ENCODE measurements at regions not wholly inside any gene's neighbourhood (a gene's known extent, or its start where the extent isn't known, plus 50 kb on each side); places are given as distances from the start of the nearest gene placed in this dataset.

DNA sequence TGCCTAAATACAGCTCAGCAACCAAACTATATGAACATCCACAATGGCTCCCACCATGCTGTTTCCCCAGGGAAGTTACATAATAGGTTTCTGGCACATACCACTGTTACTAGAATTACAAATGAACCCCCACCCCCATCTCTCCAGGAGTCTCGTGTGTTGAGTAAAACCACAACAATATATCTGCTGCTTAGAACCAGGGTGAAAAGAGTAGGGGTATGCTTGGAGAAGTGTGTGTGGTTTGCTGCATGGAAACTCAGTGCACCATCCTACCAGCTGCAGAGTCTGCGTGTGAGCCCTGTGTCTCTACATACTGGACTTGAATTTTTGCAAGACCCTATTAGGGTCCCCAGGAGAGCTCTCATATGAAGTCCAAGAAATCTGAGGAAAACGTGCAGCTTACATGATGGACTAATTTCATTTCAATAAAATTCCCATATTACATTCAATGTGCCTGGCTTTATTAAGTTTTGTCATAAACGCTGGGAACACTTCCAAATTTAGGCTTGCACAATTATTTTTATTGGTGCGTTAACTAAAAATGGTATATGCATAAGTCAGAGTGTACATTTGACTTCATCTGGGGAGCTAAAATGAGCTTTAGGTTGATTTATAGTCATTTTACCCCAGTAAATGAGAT is 104.5 kb upstream of the NFIB start:
- no peak for ATAC-seq (replicated peaks)
- Mint-ChIP-seq H3K36me3 (ENCODE audit: low read depth) (no peaks in the 10 kb centered on the region), H3K27ac (no peak overlapping the region), H3K4me1 (no peaks in the 10 kb centered on the region), H3K4me3 (no peak overlapping the region), H3K9me3 (no peaks in the 10 kb centered on the region), H3K27me3 (no peaks in the 10 kb centered on the region)

DNA sequence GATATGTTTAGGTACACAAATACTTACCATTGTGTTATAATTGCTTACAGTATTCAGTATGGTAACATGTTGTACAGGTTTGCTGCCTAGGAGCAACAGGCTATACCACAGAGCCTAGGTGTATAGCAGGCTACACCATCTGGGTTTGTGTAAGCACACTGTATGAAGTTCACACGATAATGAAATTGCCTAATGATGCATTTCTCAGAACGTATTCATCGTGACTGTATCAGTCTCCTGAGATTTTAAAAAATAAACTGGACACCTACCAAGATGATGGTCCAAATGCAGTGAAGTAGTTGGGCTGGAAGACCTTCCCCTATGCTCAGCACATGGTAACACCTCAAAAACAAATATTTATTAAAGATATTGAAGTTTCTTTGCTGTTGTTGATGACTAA is 103.3 kb upstream of the NFIB start:
- no peaks in the 10 kb centered on the region for H3K27me3 Mint-ChIP-seq

DNA sequence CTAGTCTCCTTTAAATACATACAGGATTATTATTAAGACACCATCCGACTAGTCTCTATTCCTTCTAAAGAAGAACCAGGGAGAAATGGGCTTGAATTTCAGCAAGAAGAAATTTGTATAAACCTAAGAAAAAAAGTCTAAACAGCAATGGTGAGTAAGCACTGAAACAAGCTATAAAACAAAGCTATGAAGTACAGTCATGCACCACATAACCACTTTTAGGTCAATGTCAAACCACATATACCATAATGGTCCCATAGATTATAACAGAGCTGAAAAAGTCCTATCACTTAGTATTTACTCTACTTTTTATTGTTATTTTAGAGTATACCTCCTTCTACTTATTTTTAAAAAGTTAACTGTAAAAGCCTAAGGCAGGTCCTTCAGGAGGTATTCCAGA is 102.0 kb upstream of the NFIB start:
- Mint-ChIP-seq H3K4me3 (no peak overlapping the region), H3K9me3 (no peaks in the 10 kb centered on the region), H3K27ac (no peak overlapping the region), H3K27me3 (no peaks in the 10 kb centered on the region), H3K36me3 (ENCODE audit: low read depth) (no peaks in the 10 kb centered on the region), H3K4me1 (no peaks in the 10 kb centered on the region)
- no peak for ATAC-seq (replicated peaks)

More for the DNA sequence above, 103.3 kb upstream of the NFIB start:
- no peak for ATAC-seq (replicated peaks)
- Mint-ChIP-seq H3K36me3 (ENCODE audit: low read depth) (no peaks in the 10 kb centered on the region), H3K9me3 (no peaks in the 10 kb centered on the region), H3K27ac (no peak overlapping the region), H3K4me3 (no peak overlapping the region), H3K4me1 (no peaks in the 10 kb centered on the region)

DNA sequence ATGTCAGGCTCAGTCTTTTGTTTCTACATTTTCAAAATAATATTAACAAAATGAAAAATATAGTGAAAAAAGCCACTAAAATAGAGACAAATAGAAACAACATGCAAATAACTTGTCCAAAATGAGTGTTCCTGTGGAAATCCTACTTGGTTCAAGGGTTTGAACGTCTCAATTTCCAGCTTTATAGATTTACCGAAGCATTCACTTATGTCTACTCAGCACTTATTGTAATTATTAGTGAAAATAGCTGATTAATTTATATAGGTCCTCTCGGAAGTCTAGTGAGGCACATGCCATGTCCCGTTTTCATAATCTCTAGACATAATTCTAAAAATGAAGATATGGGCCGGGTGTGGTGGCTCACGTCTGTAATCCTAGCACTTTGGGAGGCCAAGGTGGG is 99.9 kb upstream of the NFIB start:
- no peaks in the 10 kb centered on the region for H3K9me3 Mint-ChIP-seq
- no peak for ATAC-seq (replicated peaks)

DNA sequence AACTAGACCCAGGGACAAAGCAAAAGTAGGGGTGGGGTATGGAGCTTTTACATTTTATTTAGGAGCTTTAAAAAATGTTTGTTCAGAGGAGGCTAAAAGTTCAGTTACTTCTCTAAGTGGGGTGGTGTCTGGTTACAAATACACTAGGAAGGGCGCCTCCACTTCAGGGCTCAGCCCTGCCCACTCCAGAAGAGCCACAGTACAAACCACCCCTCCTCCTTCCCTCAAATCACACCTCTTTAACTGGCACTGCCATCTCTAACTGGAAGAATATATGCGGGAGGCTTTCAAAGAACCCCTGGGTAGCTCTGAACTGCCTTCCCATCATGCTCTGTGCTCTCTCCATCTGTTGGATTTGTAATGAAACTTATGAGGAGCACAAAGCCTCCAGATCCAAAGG is 98.8 kb upstream of the NFIB start:
- no peaks in the 10 kb centered on the region for H3K36me3 Mint-ChIP-seq (ENCODE audit: low read depth)
- no peaks in the 10 kb centered on the region for H3K9me3 Mint-ChIP-seq
- ATAC-seq (replicated peaks), result no peak
- H3K27ac Mint-ChIP-seq, result no peak overlapping the region
- H3K4me3 Mint-ChIP-seq, result no peak overlapping the region
- no peaks in the 10 kb centered on the region for H3K27me3 Mint-ChIP-seq
- H3K4me1 Mint-ChIP-seq, result no peaks in the 10 kb centered on the region

More for the DNA sequence above, 99.9 kb upstream of the NFIB start:
- H3K4me3 Mint-ChIP-seq, result no peak overlapping the region
- no peak overlapping the region for H3K27ac Mint-ChIP-seq
- H3K27me3 Mint-ChIP-seq, result no peaks in the 10 kb centered on the region
- H3K4me1 Mint-ChIP-seq, result no peaks in the 10 kb centered on the region
- no peaks in the 10 kb centered on the region for H3K36me3 Mint-ChIP-seq (ENCODE audit: low read depth)

DNA sequence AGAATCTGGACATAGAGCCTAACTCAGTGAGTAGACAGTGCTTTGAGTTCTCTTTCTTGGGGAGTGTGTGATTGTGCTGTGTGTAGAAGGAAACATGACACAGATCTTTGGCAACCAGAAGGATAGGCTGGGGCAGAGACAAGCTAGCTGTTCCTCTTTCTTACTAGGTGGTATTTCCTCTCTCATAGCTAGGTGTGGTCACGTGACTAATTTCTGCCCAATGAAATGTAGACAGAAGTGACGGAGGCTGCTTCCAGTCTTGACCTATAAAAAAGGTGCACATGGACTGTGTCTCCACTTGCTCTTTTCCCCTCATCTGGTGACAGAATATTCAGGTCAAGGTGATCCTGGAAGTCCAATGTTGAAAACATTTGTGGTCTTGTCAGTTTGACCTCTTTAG is 92.5 kb upstream of the NFIB start:
- H3K36me3 Mint-ChIP-seq (ENCODE audit: low read depth), result no peaks in the 10 kb centered on the region

DNA sequence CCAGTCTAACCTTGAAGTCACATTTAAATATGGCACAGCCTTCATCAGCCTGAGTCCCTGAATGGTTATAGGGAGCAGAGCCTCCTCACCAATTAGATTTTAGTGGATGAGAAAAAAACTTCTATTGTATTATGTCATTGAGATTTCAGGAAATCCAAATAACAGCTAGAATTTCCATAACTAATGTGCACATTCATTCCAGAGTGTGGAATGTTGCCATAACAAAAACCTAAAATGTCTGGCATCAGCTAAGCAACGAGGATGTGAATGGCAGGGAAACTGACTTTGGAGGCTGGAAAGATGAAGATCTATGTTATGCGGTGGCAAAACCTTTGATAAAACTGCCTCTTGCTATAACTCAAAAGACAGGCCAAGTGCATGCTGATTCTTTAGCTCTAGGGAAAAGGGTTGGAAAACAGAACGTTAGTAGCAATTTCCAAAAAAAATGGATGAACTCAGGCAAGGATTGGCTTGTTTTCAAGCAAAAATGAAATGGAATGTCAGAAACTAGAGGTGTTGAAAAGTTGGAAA is 91.3 kb upstream of the NFIB start:
- ATAC-seq (replicated peaks), result no peak
- H3K27ac Mint-ChIP-seq, result no peak overlapping the region
- peaks cover 16% of the 10 kb centered on the region for H3K27me3 Mint-ChIP-seq
- H3K4me1 Mint-ChIP-seq, result no peaks in the 10 kb centered on the region
- H3K4me3 Mint-ChIP-seq, result no peak overlapping the region
- no peaks in the 10 kb centered on the region for H3K36me3 Mint-ChIP-seq (ENCODE audit: low read depth)
- no peaks in the 10 kb centered on the region for H3K9me3 Mint-ChIP-seq

More for the DNA sequence above, 92.5 kb upstream of the NFIB start:
- Mint-ChIP-seq H3K27ac (no peak overlapping the region), H3K27me3 (peaks cover 10% of the 10 kb centered on the region), H3K9me3 (no peaks in the 10 kb centered on the region), H3K4me1 (no peaks in the 10 kb centered on the region), H3K4me3 (no peak overlapping the region)
- ATAC-seq (replicated peaks), result no peak

DNA sequence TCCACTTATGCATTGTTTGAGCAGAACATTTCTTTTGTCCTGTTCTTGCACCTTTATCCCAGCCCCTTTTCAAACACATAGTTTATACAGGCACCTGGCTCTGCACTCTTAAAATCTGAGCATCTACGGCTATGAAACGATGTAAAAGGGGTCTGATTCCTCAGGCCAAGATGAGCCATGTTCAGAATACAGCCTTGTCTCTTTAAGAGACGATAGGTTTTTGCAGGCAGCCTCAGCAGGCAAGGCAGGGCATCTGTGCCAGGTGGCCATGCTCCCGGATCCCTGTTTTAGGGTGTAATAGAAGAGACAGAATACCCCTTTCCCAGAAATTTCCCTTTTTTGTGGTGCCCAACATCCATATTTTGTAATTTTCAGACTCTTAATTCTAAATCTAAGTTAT is 89.1 kb upstream of the NFIB start:
- no peak overlapping the region for H3K27ac Mint-ChIP-seq
- H3K9me3 Mint-ChIP-seq, result no peaks in the 10 kb centered on the region
- H3K4me3 Mint-ChIP-seq, result no peak overlapping the region
- ATAC-seq (replicated peaks), result no peak
- H3K36me3 Mint-ChIP-seq (ENCODE audit: low read depth), result no peaks in the 10 kb centered on the region
- peaks cover 17% of the 10 kb centered on the region for H3K27me3 Mint-ChIP-seq
- no peaks in the 10 kb centered on the region for H3K4me1 Mint-ChIP-seq

DNA sequence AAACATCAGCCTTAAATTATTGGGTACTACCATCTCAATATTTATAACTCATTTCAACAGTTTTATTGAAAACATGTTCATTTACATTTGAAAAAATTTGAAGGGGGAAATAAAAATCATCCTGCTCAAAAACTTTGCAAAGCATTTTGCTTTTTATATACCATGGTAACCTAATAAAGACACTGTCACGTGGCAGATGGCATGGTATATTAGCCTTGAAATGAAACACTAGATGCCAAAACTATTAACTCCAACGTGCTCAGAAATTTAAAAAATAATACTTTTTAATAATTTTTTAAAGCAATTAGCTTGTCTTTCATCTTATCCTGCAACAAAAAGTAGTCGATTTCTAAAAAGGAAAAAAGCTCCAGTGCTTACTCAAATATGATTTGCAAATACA is 88.6 kb upstream of the NFIB start:
- H3K4me3 Mint-ChIP-seq, result no peak overlapping the region
- H3K9me3 Mint-ChIP-seq, result no peaks in the 10 kb centered on the region
- H3K4me1 Mint-ChIP-seq, result no peaks in the 10 kb centered on the region
- peaks cover 17% of the 10 kb centered on the region for H3K27me3 Mint-ChIP-seq
- H3K27ac Mint-ChIP-seq, result no peak overlapping the region
- H3K36me3 Mint-ChIP-seq (ENCODE audit: low read depth), result no peaks in the 10 kb centered on the region
- no peak for ATAC-seq (replicated peaks)

DNA sequence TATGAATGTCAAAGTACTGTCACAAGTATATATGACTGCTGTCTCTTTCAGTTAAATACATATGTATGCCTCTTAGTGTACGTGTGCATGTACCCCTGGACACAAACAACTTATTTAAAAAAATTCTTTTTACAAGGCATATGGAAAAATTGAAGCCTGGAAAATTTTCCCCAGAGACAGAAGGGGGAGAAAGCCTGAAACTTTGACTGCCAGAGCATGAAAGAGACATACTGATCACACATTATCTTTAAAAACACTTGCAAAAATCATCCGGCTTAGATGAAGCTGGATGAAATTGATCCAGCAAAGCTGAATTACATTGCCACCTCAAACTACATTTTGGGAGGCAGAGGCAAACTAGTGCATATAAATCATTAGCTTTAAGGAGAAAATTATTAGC is 88.0 kb upstream of the NFIB start:
- no peak for ATAC-seq (replicated peaks)
- no peak overlapping the region for H3K4me3 Mint-ChIP-seq
- H3K27me3 Mint-ChIP-seq, result peaks cover 17% of the 10 kb centered on the region
- H3K27ac Mint-ChIP-seq, result no peak overlapping the region
- H3K36me3 Mint-ChIP-seq (ENCODE audit: low read depth), result no peaks in the 10 kb centered on the region
- H3K9me3 Mint-ChIP-seq, result no peaks in the 10 kb centered on the region
- no peaks in the 10 kb centered on the region for H3K4me1 Mint-ChIP-seq

DNA sequence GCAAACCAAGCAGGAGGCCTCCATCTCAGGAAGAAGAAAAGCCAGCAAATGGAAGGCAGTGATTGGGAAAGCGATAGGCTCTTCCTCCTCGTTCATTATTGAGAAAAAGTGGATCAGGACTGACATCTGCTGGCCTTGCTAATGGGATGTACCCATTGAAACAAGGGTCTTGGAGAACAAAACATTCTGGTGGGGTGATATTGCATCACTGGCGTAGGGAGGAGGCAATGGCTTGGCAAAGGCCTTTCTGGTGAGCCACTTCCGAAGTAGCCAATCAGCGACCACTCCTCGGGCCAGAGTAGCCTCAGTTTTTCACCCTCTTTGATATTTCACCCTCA is 86.7 kb upstream of the NFIB start:
- no peak for ATAC-seq (replicated peaks)
- Mint-ChIP-seq H3K4me3 (no peak overlapping the region), H3K4me1 (no peaks in the 10 kb centered on the region), H3K27me3 (peaks cover 14% of the 10 kb centered on the region), H3K36me3 (ENCODE audit: low read depth) (no peaks in the 10 kb centered on the region), H3K27ac (no peak overlapping the region), H3K9me3 (no peaks in the 10 kb centered on the region)

DNA sequence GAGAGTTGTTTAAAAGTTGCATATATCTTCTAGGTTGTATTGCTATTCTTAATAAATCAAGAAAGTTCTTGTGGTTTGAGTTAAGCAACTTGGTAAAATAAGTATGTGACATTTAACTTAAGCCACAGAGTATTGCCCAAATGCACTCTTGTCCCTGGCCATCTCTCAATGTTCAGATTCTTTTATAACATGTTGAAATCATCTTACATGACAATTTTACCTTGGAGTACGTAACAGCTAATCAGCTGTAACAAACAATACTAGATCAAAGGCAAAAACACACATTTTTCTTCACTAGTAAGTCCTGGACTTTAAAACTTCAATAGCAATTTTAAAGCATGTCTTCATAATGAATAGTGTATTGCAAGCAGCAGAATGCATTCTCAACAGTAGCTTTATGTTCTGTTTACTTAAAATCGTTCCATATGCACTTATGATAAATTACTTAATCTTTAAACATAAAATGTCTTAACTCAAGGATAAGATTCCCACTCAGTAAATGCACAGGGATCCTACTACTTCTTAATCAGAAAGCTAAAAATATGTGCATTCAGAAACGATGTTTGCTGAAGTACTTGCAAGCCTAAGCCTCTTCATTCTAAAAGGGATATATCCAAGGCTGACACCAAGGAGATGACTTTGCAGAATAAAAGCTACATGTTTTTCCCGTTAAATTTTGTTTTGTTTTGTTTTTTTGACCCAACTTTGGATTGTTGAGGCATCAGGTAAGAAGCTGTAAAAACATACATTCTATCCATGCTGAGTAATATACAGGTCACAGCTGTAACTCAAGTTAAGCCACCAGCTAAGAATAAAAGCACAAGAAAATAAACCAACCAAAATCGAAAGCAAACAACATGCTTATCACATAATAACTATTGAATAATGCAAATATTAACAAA is 86.1 kb upstream of the NFIB start:
- H3K4me3 Mint-ChIP-seq, result no peak overlapping the region
- H3K36me3 Mint-ChIP-seq (ENCODE audit: low read depth), result no peaks in the 10 kb centered on the region
- H3K27me3 Mint-ChIP-seq, result peaks cover 8% of the 10 kb centered on the region
- H3K27ac Mint-ChIP-seq, result no peak overlapping the region
- H3K4me1 Mint-ChIP-seq, result no peaks in the 10 kb centered on the region
- H3K9me3 Mint-ChIP-seq, result no peaks in the 10 kb centered on the region
- no peak for ATAC-seq (replicated peaks)

DNA sequence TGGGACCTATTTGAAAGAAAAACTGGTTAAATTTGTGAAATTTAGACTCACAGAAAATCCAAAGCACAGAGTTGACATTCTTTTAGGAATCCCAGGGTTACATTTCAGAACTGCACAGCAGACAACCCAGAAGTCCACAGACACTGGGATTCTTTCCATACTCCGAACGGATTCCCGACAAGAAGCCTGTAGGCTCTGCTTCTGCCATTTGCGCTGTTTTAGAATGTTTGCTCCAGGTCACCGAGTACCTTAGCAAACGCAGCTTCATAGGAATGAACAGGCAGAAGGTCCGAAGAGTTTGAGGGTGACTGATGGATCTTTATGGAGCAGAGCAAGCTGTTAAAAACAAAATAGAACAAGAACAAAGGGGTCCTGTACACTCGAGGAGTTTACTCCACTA is 84.5 kb upstream of the NFIB start:
- Mint-ChIP-seq H3K27ac (no peak overlapping the region), H3K4me3 (no peak overlapping the region), H3K36me3 (ENCODE audit: low read depth) (no peaks in the 10 kb centered on the region), H3K9me3 (no peaks in the 10 kb centered on the region), H3K27me3 (peaks cover 8% of the 10 kb centered on the region), H3K4me1 (no peaks in the 10 kb centered on the region)
- no peak for ATAC-seq (replicated peaks)

DNA sequence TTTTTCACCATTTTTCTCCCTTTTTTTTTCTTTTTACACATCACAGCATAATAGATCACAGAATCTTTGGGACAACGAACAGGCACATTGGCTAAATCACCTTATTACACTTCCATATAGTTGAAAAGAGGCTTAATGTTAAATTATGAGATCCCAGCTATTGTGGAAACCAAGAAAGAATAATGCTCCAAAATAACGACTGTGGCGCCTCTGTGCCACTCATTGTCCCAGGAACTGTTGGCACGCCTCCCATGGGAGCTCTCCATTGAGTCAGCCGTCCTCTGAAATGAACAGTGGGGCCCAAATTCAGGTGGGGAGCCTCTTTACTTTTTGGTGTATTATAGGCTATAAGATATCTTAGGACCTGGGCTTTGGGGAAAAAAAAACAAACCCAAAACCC is 82.2 kb upstream of the NFIB start:
- H3K4me3 Mint-ChIP-seq, result no peak overlapping the region
- no peak for ATAC-seq (replicated peaks)
- H3K27me3 Mint-ChIP-seq, result peaks cover 6% of the 10 kb centered on the region
- H3K9me3 Mint-ChIP-seq, result peaks cover 3% of the 10 kb centered on the region
- no peaks in the 10 kb centered on the region for H3K4me1 Mint-ChIP-seq
- H3K36me3 Mint-ChIP-seq (ENCODE audit: low read depth), result no peaks in the 10 kb centered on the region
- no peak overlapping the region for H3K27ac Mint-ChIP-seq
